HepG2 (cell line): ENCODE measurements at regions not wholly inside any gene's neighbourhood (a gene's known extent, or its start where the extent isn't known, plus 50 kb on each side); places are given as distances from the start of the nearest gene placed in this dataset.

Experiments used
- ATAC-seq: fragments of 200-7000 bp; cut with Tn5 transposase; 3 replicates; pipeline ENCODE4 v1.9.1; 2020; ENCODE audit warnings: mild to moderate bottlenecking, moderate library complexity
- BruUV-seq: library from RNA; stranded (reverse); fragments of 400-500 nt; replicated peaks from 2 replicates; lab custom pipeline; 2021; lab: Mats Ljungman, UMichigan
- CTCF ChIA-PET: fragments of 300-600 bp; formaldehyde crosslinking; extraction: SDS; loops from one replicate; lab custom pipeline; 2021; ENCODE audit warnings: low total read pairs, inconsistent platforms, low intra/inter-chr PET ratio; lab: Yijun Ruan, JAX
- POLR2A ChIA-PET: fragments of 350-600 bp; sonication (Branson Sonifier 250); formaldehyde crosslinking; loops from one replicate; lab custom pipeline; 2020; ENCODE audit warnings: antibody characterized with exemption, inconsistent platforms; lab: Yijun Ruan, JAX
- DNase-seq: peaks from one replicate; pipeline ENCODE4 v3.0.0-alpha.2; 2015; ENCODE audit warnings: low spot score
- FAIRE-seq: peaks from 3 replicates; lab custom pipeline; 2011; peaks lifted over from hg19 to GRCh38; lab: Jason Lieb, UNC
- H2AFZ ChIP-seq: one replicate; pipeline ENCODE4 v1.6.1; 2011; ENCODE audit warnings: low read length, inconsistent platforms
- H3K27ac ChIP-seq: fragments of 300-600 bp; 3 replicates; pipeline ENCODE4 v1.8.0; 2011; ENCODE audit warnings: mixed run types, mild to moderate bottlenecking, mixed read lengths, low read length, inconsistent platforms; ENCODE audit not compliant: insufficient read depth; ENCODE audit errors: extremely low read length
- H3K27me3 ChIP-seq, 2 experiments: fragments of 200-600 bp in 1 of 2; 2 replicates in 1 of 2; 3 replicates in 1 of 2; pipeline versions ENCODE4 v1.6.0 to v1.8.0; 2011; ENCODE audit warnings: low read length in 2 of 2, mild to moderate bottlenecking in 2 of 2, moderate library complexity in 2 of 2, inconsistent platforms in 1 of 2; ENCODE audit not compliant: insufficient read depth in 2 of 2, control insufficient read depth in 1 of 2
- H3K36me3 ChIP-seq, 2 experiments: fragments of 200-600 bp in 1 of 2; replicated peaks in 1 of 2; 2 replicates in 1 of 2; 3 replicates in 1 of 2; pipeline versions ENCODE4 v1.5.1 to v1.8.0; 2011; ENCODE audit warnings: low read length in 2 of 2, inconsistent platforms in 1 of 2; ENCODE audit not compliant: insufficient read depth in 2 of 2, control insufficient read depth in 1 of 2
- H3K4me1 ChIP-seq: 2 replicates; pipeline ENCODE4 v1.5.1; 2012; ENCODE audit warnings: low read length, inconsistent platforms; ENCODE audit not compliant: insufficient read depth
- H3K4me2 ChIP-seq: 2 replicates; pipeline ENCODE4 v1.6.0; 2011; ENCODE audit warnings: low read depth, low read length, inconsistent platforms
- H3K4me3 ChIP-seq, 3 experiments: fragments of 200-600 bp in 1 of 3; sonication (generic), shearing (Covaris generic) in 1 of 3; replicated peaks in 1 of 3; 2 replicates each; pipeline ENCODE4 v1.5.1; 2011 to 2016; ENCODE audit warnings: low read length in 3 of 3, inconsistent platforms in 2 of 3, low read depth in 2 of 3, mild to moderate bottlenecking in 2 of 3, control low read depth in 1 of 3, mixed read lengths in 1 of 3; ENCODE audit not compliant: insufficient read depth in 1 of 3
- H3K79me2 ChIP-seq: one replicate; pipeline ENCODE4 v1.6.1; 2011; ENCODE audit warnings: low read length, inconsistent platforms; ENCODE audit not compliant: insufficient read depth
- H3K9ac ChIP-seq: 2 replicates; pipeline ENCODE4 v1.6.0; 2011; ENCODE audit warnings: mild to moderate bottlenecking, low read depth, low read length, inconsistent platforms; ENCODE audit not compliant: insufficient read depth
- H3K9me3 ChIP-seq: 2 replicates; pipeline ENCODE4 v1.5.1; 2012; ENCODE audit warnings: mild to moderate bottlenecking, low read length
- H4K20me1 ChIP-seq: 2 replicates; pipeline ENCODE4 v1.6.0; 2011; ENCODE audit warnings: inconsistent platforms, mild to moderate bottlenecking, low read length, moderate library complexity; ENCODE audit not compliant: insufficient read depth
- BCLAF1 ChIP-seq: fragments of 450-650 bp; IDR thresholded peaks from 2 replicates; pipeline ENCODE4 v1.6.1; 2017; ENCODE audit warnings: mild to moderate bottlenecking
- CTCF ChIP-seq: sonication (generic); formaldehyde crosslinking; IDR thresholded peaks from 2 replicates; pipeline ENCODE4 v1.5.0; 2020; ENCODE audit warnings: mild to moderate bottlenecking, missing genetic modification reagents, moderate library complexity
- EHMT2 ChIP-seq: fragments of 200-600 bp; sonication (generic); IDR thresholded peaks from 2 replicates; pipeline ENCODE4 v1.7.0; 2017; ENCODE audit warnings: antibody characterized with exemption, low read depth, low read length, borderline replicate concordance
- JUND ChIP-seq: sonication (generic); formaldehyde crosslinking; IDR thresholded peaks from 2 replicates; pipeline ENCODE4 v1.8.0; 2022; ENCODE audit warnings: mild to moderate bottlenecking, missing genetic modification reagents
- KDM4B ChIP-seq: sonication (generic); formaldehyde crosslinking; IDR thresholded peaks from 2 replicates; pipeline ENCODE4 v1.4.0; 2020; ENCODE audit warnings: missing genetic modification reagents
- ZBTB4 ChIP-seq: sonication (generic); formaldehyde crosslinking; IDR thresholded peaks from 2 replicates; pipeline ENCODE4 v1.4.0; 2020; ENCODE audit warnings: missing genetic modification reagents, mild to moderate bottlenecking, borderline replicate concordance
- WGBS: methylation state at CpG from one replicate; pipeline ENCODE4 v1.1.6; 2017; ENCODE audit warnings: low lambda C conversion rate; 5-methylcytosine and 5-hydroxymethylcytosine counted together
- in situ Hi-C: cut with HindIII; loops from 2 replicates; pipeline ENCODE4 v1.10.0; 2017; ENCODE audit warnings: low pct_unique_long_range_greater_than_20kb; ENCODE audit not compliant: extremely low pct_ligation_motif_present
- intact Hi-C: fragments of 100-400 bp; cut with micrococcal nuclease; formaldehyde crosslinking; loops from one replicate; pipeline ENCODE4 v1.10.0; 2022; ENCODE audit not compliant: unreplicated experiment

- Histone ChIP-seq H3K4me3 (no peak overlapping the region), H3K4me2 (no peak overlapping the region), H3K79me2 (no peaks in the 10 kb centered on the region), H2AFZ (no peak overlapping the region), H3K9ac (no peak overlapping the region), H3K4me1 (no peaks in the 10 kb centered on the region), H3K27me3 (no peaks in the 10 kb centered on the region), H3K27ac (no peak overlapping the region), H3K9me3 (no peaks in the 10 kb centered on the region), H3K36me3 (no peaks in the 10 kb centered on the region), H4K20me1 (no peaks in the 10 kb centered on the region)
- intact Hi-C loops (no loop called here), in situ Hi-C loops (no loop called here)
- ATAC-seq (no peak), DNase-seq (no peak), FAIRE-seq (no peak)
- CTCF ChIA-PET, result no interaction called here
- 45% methylated on average over 2 of the region's 2 CpGs for WGBS
- 0 out of 2 replicates have a peak, but pooled peaks have one; percentile 18 for TF ChIP-seq CTCF (CRISPR knock-in tag)
- no peak for TF ChIP-seq ZBTB4 (CRISPR knock-in tag)
- no TSS peak for BruUV-seq
- POLR2A ChIA-PET, result no interaction called here
Measured at GRCh38 chr2:198471291-198471690, 666.9 kb downstream of the PLCL1 start.

GRCh38 chr2:198468136-198468535 is 663.7 kb downstream of the PLCL1 start:
- no peak for FAIRE-seq
- TF ChIP-seq JUND (no peak), EHMT2 (no peak), KDM4B (no peak), BCLAF1 (no peak)

More at GRCh38 chr2:198468136-198468535, 663.7 kb downstream of the PLCL1 start:
- Histone ChIP-seq H3K9ac (no peak overlapping the region), H3K4me2 (no peak overlapping the region), H3K27me3 (no peaks in the 10 kb centered on the region), H3K9me3 (no peaks in the 10 kb centered on the region), H3K36me3 (no peaks in the 10 kb centered on the region), H3K4me3 (no peak overlapping the region), H3K4me1 (no peaks in the 10 kb centered on the region), H3K79me2 (no peaks in the 10 kb centered on the region), H3K27ac (no peak overlapping the region), H4K20me1 (no peaks in the 10 kb centered on the region), H2AFZ (no peak overlapping the region)
- in situ Hi-C loops, result no loop called here
- intact Hi-C loops, result no loop called here
- WGBS, result 3% methylated on average over 3 of the region's 3 CpGs
- CTCF ChIA-PET, result no interaction called here
- DNase-seq (no peak), ATAC-seq (no peak)
- BruUV-seq, result no TSS peak
- POLR2A ChIA-PET, result no interaction called here
